Stimulated activated CD8-positive, alpha-beta memory T cell treated with anti-CD3 and anti-CD28 coated beads, Interleukin-15, amount 100 ng/mL, for 1 hour (primary cell): ENCODE measurements at regions not wholly inside any gene's neighbourhood (a gene's known extent, or its start where the extent isn't known, plus 50 kb on each side); places are given as distances from the start of the nearest gene placed in this dataset.
"Not testable (repeated sequence)": the region's sequence is repeated elsewhere in the genome, so short reads cannot be mapped to it uniquely, and the experiment has no call there.

Source experiments
- DNase-seq: peaks from one replicate; pipeline ENCODE4 v3.0.0-alpha.2; 2020; ENCODE audit warnings: low read depth

GRCh38 chr1:221257548-221257947 is 378.3 kb downstream of the HLX start:
- DNase-seq = not testable (repeated sequence)

- DNase-seq = not testable (repeated sequence)
Observed at GRCh38 chr1:221262677-221263076, 383.4 kb downstream of the HLX start.

GRCh38 chr1:221263831-221264767 is 384.9 kb downstream of the HLX start:
- DNase-seq = no peak

- DNase-seq = no peak
Observed at GRCh38 chr1:221264848-221265247, 385.6 kb downstream of the HLX start.

- no peak for DNase-seq
Observed at GRCh38 chr1:221268295-221268694, 389.1 kb downstream of the HLX start.

GRCh38 chr1:221271701-221272100 is 392.5 kb downstream of the HLX start:
- DNase-seq = no peak

- no peak for DNase-seq
Observed at GRCh38 chr1:221272940-221273339, 393.7 kb downstream of the HLX start.

GRCh38 chr1:221274373-221274772 is 395.1 kb downstream of the HLX start:
- no peak for DNase-seq

GRCh38 chr1:221276896-221277409 is 397.7 kb downstream of the HLX start:
- DNase-seq = no peak

- DNase-seq = no peak
Observed at GRCh38 chr1:221279146-221279545, 399.9 kb downstream of the HLX start.

GRCh38 chr1:221283532-221283931 is 404.3 kb downstream of the HLX start:
- DNase-seq = no peak

GRCh38 chr1:221284028-221284427 is 404.8 kb downstream of the HLX start:
- DNase-seq = no peak

- not testable (repeated sequence) for DNase-seq
Observed at GRCh38 chr1:221284991-221285390, 405.7 kb downstream of the HLX start.

- DNase-seq = not testable (repeated sequence)
Observed at GRCh38 chr1:221285458-221286210, 406.4 kb downstream of the HLX start.

- no peak for DNase-seq
Observed at GRCh38 chr1:221286399-221286798, 407.2 kb downstream of the HLX start.

GRCh38 chr1:221289103-221289502 is 409.9 kb downstream of the HLX start:
- no peak for DNase-seq

- DNase-seq = no peak
Observed at GRCh38 chr1:221290669-221291068, 411.4 kb downstream of the HLX start.

GRCh38 chr1:221291113-221291512 is 411.9 kb downstream of the HLX start:
- no peak for DNase-seq

GRCh38 chr1:221292652-221293051 is 413.4 kb downstream of the HLX start:
- no peak for DNase-seq

- no peak for DNase-seq
Observed at GRCh38 chr1:221294242-221294641, 415.0 kb downstream of the HLX start.

GRCh38 chr1:221302357-221302756 is 423.1 kb downstream of the HLX start:
- DNase-seq = no peak

GRCh38 chr1:221302810-221303209 is 423.6 kb downstream of the HLX start:
- no peak for DNase-seq

- no peak for DNase-seq
Observed at GRCh38 chr1:221303623-221304022, 424.4 kb downstream of the HLX start.
